ENCODE measurements at regions not wholly inside any gene's neighbourhood (a gene's known extent, or its start where the extent isn't known, plus 50 kb on each side); places are given as distances from the start of the nearest gene placed in this dataset.

- H3K36me3 ChIP-seq (ENCODE audit: control insufficient read depth, insufficient read depth, low read length), result no peaks in the 10 kb centered on the region
- H3K9me3 ChIP-seq (ENCODE audit: control insufficient read depth, low read length), result no peaks in the 10 kb centered on the region
- H3K4me3 ChIP-seq (ENCODE audit: insufficient read depth, low read depth, low read length), result no peak overlapping the region
- WGBS, 2 experiments, result 83% methylated on average over 1 of the region's 1 CpG; no CpG with 5 or more reads in 1 of the 2 experiments
- no peak overlapping the region for H3K27ac ChIP-seq (ENCODE audit: insufficient read depth, low read depth, low read length, poor library complexity, severe bottlenecking)
- H3K27me3 ChIP-seq (ENCODE audit: control insufficient read depth, insufficient read depth, low read length, poor library complexity, severe bottlenecking), result no peaks in the 10 kb centered on the region
- H3K4me1 ChIP-seq (ENCODE audit: control insufficient read depth, insufficient read depth, low read length), result no peaks in the 10 kb centered on the region
These were observed 490.4 kb upstream of the ATP2B1 start for GRCh38 chr12:90199006-90199405.

DNA sequence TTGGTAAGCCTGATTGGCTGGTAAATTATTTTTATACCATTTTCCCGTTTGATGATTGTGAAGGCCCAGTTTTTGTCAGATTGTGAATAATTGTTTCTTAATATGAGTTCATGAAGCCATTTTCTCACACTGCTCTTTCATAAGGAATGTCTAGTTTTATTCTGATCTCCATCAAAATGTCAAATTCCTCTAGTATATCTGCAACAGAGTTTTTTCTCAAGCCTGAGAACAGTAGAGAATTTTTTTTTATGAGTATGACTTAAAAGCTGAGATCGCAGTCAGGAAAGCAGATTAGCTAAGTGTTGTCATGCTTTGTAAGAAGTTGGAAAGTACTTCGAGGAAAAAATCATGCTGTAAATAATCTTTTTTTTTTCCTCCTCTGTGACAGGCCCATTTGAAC, 484.9 kb upstream of the ATP2B1 start:
- Histone ChIP-seq H3K4me1 (ENCODE audit: control insufficient read depth, insufficient read depth, low read length) (no peaks in the 10 kb centered on the region), H3K4me3 (ENCODE audit: insufficient read depth, low read depth, low read length) (no peak overlapping the region), H3K9me3 (ENCODE audit: control insufficient read depth, low read length) (no peaks in the 10 kb centered on the region), H3K27ac (ENCODE audit: insufficient read depth, low read depth, low read length, poor library complexity, severe bottlenecking) (no peak overlapping the region), H3K36me3 (ENCODE audit: control insufficient read depth, insufficient read depth, low read length) (no peaks in the 10 kb centered on the region), H3K27me3 (ENCODE audit: control insufficient read depth, insufficient read depth, low read length, poor library complexity, severe bottlenecking) (no peaks in the 10 kb centered on the region)
- 94% methylated on average over 2 to 3 of the region's 3 CpGs for WGBS, 2 experiments

DNA sequence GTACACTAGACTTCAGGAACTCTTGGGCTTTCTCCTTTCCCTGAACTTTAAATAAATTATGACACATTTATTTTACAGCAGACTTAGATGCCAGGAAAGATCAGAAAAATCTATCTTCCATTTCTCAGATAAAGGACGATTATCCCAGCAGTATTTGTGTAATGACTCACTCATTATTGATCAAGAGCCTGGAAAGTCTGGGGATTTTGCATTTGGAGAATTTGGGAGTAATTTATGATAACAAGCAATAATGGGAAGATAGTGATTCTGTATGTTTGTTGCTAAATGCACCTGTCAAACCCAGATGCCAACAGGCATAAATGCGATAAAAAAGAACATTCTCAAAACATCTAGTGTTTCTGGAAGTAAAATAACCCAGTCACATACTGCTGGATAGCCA, 480.2 kb upstream of the ATP2B1 start:
- WGBS, 2 experiments, result 93 to 100% methylated on average over 1 to 2 of the region's 2 CpGs
- H3K36me3 ChIP-seq (ENCODE audit: control insufficient read depth, insufficient read depth, low read length), result no peaks in the 10 kb centered on the region
- H3K27me3 ChIP-seq (ENCODE audit: control insufficient read depth, insufficient read depth, low read length, poor library complexity, severe bottlenecking), result no peaks in the 10 kb centered on the region
- H3K9me3 ChIP-seq (ENCODE audit: control insufficient read depth, low read length), result no peaks in the 10 kb centered on the region
- no peak overlapping the region for H3K27ac ChIP-seq (ENCODE audit: insufficient read depth, low read depth, low read length, poor library complexity, severe bottlenecking)
- no peaks in the 10 kb centered on the region for H3K4me1 ChIP-seq (ENCODE audit: control insufficient read depth, insufficient read depth, low read length)
- no peak overlapping the region for H3K4me3 ChIP-seq (ENCODE audit: insufficient read depth, low read depth, low read length)

GRCh38 chr12:90183201-90183600, 474.6 kb upstream of the ATP2B1 start:
- no peaks in the 10 kb centered on the region for H3K27me3 ChIP-seq (ENCODE audit: control insufficient read depth, insufficient read depth, low read length, poor library complexity, severe bottlenecking)
- H3K4me3 ChIP-seq (ENCODE audit: insufficient read depth, low read depth, low read length), result no peak overlapping the region
- 100% methylated on average over 1 of the region's 1 CpG; no CpG with 5 or more reads in 1 of the 2 experiments for WGBS, 2 experiments

GRCh38 chr12:90181216-90181615, 472.6 kb upstream of the ATP2B1 start:
- 90 to 100% methylated on average over 2 to 3 of the region's 3 CpGs for whole genome bisulfite sequencing, 2 experiments
- no peaks in the 10 kb centered on the region for H3K4me1 ChIP-seq (ENCODE audit: control insufficient read depth, insufficient read depth, low read length)
- no peaks in the 10 kb centered on the region for H3K36me3 ChIP-seq (ENCODE audit: control insufficient read depth, insufficient read depth, low read length)
- H3K27ac ChIP-seq (ENCODE audit: insufficient read depth, low read depth, low read length, poor library complexity, severe bottlenecking), result no peak overlapping the region
- no peak overlapping the region for H3K4me3 ChIP-seq (ENCODE audit: insufficient read depth, low read depth, low read length)
- no peaks in the 10 kb centered on the region for H3K9me3 ChIP-seq (ENCODE audit: control insufficient read depth, low read length)
- H3K27me3 ChIP-seq (ENCODE audit: control insufficient read depth, insufficient read depth, low read length, poor library complexity, severe bottlenecking), result no peaks in the 10 kb centered on the region

More at GRCh38 chr12:90183201-90183600, 474.6 kb upstream of the ATP2B1 start:
- H3K36me3 ChIP-seq (ENCODE audit: control insufficient read depth, insufficient read depth, low read length), result no peaks in the 10 kb centered on the region
- no peak overlapping the region for H3K27ac ChIP-seq (ENCODE audit: insufficient read depth, low read depth, low read length, poor library complexity, severe bottlenecking)
- no peaks in the 10 kb centered on the region for H3K4me1 ChIP-seq (ENCODE audit: control insufficient read depth, insufficient read depth, low read length)
- no peaks in the 10 kb centered on the region for H3K9me3 ChIP-seq (ENCODE audit: control insufficient read depth, low read length)

DNA sequence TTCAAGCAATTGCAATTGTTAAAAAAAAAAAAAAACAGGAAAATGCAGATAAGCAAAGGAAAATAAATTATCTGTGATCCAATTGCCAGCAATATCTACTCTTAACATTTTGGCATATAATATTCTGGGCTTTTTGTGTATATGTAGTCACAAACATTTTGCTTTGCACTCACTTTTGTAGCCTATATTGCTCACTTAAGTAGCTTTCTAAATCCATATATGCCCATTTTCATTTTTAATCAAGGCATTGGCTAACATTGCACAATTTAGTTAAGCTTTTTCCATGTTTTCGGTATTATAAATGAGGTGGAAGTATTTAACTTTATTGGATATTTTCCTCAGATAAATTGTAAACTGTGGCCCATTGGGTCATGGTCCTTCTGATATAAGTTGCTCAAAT, 466.3 kb upstream of the ATP2B1 start:
- no peaks in the 10 kb centered on the region for H3K27me3 ChIP-seq (ENCODE audit: control insufficient read depth, insufficient read depth, low read length, poor library complexity, severe bottlenecking)
- no peaks in the 10 kb centered on the region for H3K9me3 ChIP-seq (ENCODE audit: control insufficient read depth, low read length)
- H3K36me3 ChIP-seq (ENCODE audit: control insufficient read depth, insufficient read depth, low read length), result no peaks in the 10 kb centered on the region
- no peak overlapping the region for H3K27ac ChIP-seq (ENCODE audit: insufficient read depth, low read depth, low read length, poor library complexity, severe bottlenecking)
- WGBS, 2 experiments, result 100% methylated on average over 1 of the region's 1 CpG
- no peaks in the 10 kb centered on the region for H3K4me1 ChIP-seq (ENCODE audit: control insufficient read depth, insufficient read depth, low read length)
- no peak overlapping the region for H3K4me3 ChIP-seq (ENCODE audit: insufficient read depth, low read depth, low read length)

DNA sequence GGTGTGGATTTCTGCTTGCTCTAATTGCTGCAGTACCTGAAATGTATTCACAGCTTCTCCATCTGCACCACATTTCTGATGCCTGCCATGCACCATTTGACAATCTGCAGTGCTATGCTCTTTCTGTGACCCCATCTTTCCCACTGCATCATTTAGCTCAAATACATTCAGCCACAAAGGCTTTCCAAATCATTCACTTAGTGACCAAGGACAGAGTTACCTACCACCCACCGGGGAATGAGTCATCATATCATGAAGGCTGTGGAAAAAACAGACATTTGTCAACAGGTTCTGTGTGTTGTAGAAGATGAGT, 465.5 kb upstream of the ATP2B1 start:
- 76 to 100% methylated on average over 1 of the region's 1 CpG for WGBS, 2 experiments
- no peaks in the 10 kb centered on the region for H3K9me3 ChIP-seq (ENCODE audit: control insufficient read depth, low read length)
- H3K4me1 ChIP-seq (ENCODE audit: control insufficient read depth, insufficient read depth, low read length), result no peaks in the 10 kb centered on the region
- H3K36me3 ChIP-seq (ENCODE audit: control insufficient read depth, insufficient read depth, low read length), result no peaks in the 10 kb centered on the region
- no peaks in the 10 kb centered on the region for H3K27me3 ChIP-seq (ENCODE audit: control insufficient read depth, insufficient read depth, low read length, poor library complexity, severe bottlenecking)
- no peak overlapping the region for H3K4me3 ChIP-seq (ENCODE audit: insufficient read depth, low read depth, low read length)
- no peak overlapping the region for H3K27ac ChIP-seq (ENCODE audit: insufficient read depth, low read depth, low read length, poor library complexity, severe bottlenecking)

- Histone ChIP-seq H3K9me3 (ENCODE audit: control insufficient read depth, low read length) (no peaks in the 10 kb centered on the region), H3K27ac (ENCODE audit: insufficient read depth, low read depth, low read length, poor library complexity, severe bottlenecking) (no peak overlapping the region), H3K4me3 (ENCODE audit: insufficient read depth, low read depth, low read length) (no peak overlapping the region), H3K4me1 (ENCODE audit: control insufficient read depth, insufficient read depth, low read length) (no peaks in the 10 kb centered on the region), H3K27me3 (ENCODE audit: control insufficient read depth, insufficient read depth, low read length, poor library complexity, severe bottlenecking) (no peaks in the 10 kb centered on the region), H3K36me3 (ENCODE audit: control insufficient read depth, insufficient read depth, low read length) (no peaks in the 10 kb centered on the region)
- WGBS, 2 experiments, result 90 to 94% methylated on average over 2 of the region's 2 CpGs
These were observed 465.0 kb upstream of the ATP2B1 start for GRCh38 chr12:90173499-90174197.

GRCh38 chr12:90172524-90172923, 463.9 kb upstream of the ATP2B1 start:
- Histone ChIP-seq H3K4me3 (ENCODE audit: insufficient read depth, low read depth, low read length) (no peak overlapping the region), H3K36me3 (ENCODE audit: control insufficient read depth, insufficient read depth, low read length) (no peaks in the 10 kb centered on the region), H3K27ac (ENCODE audit: insufficient read depth, low read depth, low read length, poor library complexity, severe bottlenecking) (no peak overlapping the region), H3K4me1 (ENCODE audit: control insufficient read depth, insufficient read depth, low read length) (no peaks in the 10 kb centered on the region), H3K27me3 (ENCODE audit: control insufficient read depth, insufficient read depth, low read length, poor library complexity, severe bottlenecking) (no peaks in the 10 kb centered on the region), H3K9me3 (ENCODE audit: control insufficient read depth, low read length) (no peaks in the 10 kb centered on the region)
- 93 to 96% methylated on average over 3 of the region's 3 CpGs for WGBS, 2 experiments

DNA sequence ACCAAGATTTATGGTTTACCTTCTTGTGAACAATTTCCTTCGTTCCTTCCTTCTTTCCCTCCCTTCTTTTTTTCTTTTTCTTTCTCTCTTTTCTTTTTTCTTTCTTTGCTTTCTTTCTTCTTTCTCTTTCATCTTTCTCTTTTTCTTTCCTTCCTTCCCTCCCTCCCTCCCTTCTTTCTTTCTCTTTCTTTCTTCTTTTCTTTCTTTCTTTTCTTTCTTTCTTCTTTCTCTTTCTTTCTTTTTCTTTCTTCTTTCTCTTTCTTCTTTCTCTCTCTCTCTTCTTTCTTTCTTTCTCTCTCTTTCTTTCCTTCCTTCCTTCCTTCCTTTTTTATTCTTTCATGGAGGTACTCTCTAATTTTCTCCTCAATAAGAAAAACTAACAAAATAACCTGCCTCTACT, 462.1 kb upstream of the ATP2B1 start:
- H3K27me3 ChIP-seq (ENCODE audit: control insufficient read depth, insufficient read depth, low read length, poor library complexity, severe bottlenecking), result no peaks in the 10 kb centered on the region
- WGBS, 2 experiments, result 93 to 96% methylated on average over 1 of the region's 1 CpG
- H3K4me1 ChIP-seq (ENCODE audit: control insufficient read depth, insufficient read depth, low read length), result no peaks in the 10 kb centered on the region
- no peak overlapping the region for H3K27ac ChIP-seq (ENCODE audit: insufficient read depth, low read depth, low read length, poor library complexity, severe bottlenecking)
- H3K9me3 ChIP-seq (ENCODE audit: control insufficient read depth, low read length), result no peaks in the 10 kb centered on the region
- H3K4me3 ChIP-seq (ENCODE audit: insufficient read depth, low read depth, low read length), result no peak overlapping the region
- H3K36me3 ChIP-seq (ENCODE audit: control insufficient read depth, insufficient read depth, low read length), result no peaks in the 10 kb centered on the region
